GM18508 (cell line): ENCODE measurements at regions not wholly inside any gene's neighbourhood (a gene's known extent, or its start where the extent isn't known, plus 50 kb on each side); places are given as distances from the start of the nearest gene placed in this dataset.
"Not testable (repeated sequence)": the region's sequence is repeated elsewhere in the genome, so short reads cannot be mapped to it uniquely, and the experiment has no call there.

ENCODE experiments used
- ATAC-seq: cut with Tn5 transposase; IDR thresholded peaks from one replicate; pipeline ENCODE4 v1.9.1; 2021; ENCODE audit warnings: moderate number of reproducible peaks; ENCODE audit not compliant: insufficient read depth, unreplicated experiment

DNA sequence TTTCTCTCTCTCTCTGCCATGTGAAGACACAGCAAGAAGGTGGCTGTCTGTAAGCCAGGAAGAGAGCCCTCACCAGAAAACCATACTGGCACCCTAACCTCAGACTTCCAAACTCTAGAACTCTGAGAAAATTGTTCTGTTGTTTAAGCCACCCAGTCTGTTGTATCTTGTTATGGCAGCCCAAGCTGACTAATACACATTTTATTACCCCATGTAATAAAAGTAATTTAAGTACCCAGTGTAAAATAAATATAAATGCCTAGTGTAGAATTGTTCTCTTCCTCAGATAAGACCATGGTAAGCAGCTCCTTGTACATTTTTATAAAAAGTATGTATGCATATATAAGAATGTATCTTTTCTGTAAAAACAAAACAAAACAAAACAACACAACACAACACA is 119.7 kb downstream of the DTL start:
- no peak for ATAC-seq

GRCh38 chr1:212157252-212157651 is 121.7 kb downstream of the DTL start:
- no peak for ATAC-seq

- no peak for ATAC-seq
Observed at GRCh38 chr1:212158912-212159796, 123.6 kb downstream of the DTL start.

DNA sequence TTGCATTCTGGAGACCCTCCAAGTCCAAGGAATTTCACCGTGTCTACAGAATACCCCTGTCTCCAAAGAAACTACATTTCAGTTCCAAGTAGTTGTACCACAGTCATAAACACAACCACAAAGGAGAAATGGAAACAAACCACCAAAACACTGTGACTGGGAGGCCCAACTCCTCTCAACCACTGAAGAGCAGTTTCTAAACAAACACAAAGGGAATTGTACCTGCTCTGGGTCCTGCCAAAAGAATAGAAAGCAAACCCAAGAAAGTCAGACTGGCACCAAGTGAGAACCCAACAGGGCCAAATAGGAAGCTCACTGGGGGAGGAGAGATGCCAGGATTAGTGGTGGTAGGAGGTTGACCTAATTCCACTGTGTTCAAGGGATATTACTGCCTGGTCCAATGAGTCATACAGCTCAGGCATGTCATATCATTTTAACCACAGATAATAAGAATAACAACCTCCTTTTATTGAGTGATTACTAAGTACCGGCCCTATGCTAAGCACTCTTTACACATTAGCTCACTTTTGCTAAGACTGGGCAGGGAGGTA is 123.9 kb upstream of the PPP2R5A start:
- no peak for ATAC-seq

- ATAC-seq: no peak
Observed at GRCh38 chr1:212162635-212163034, 122.6 kb upstream of the PPP2R5A start.

DNA sequence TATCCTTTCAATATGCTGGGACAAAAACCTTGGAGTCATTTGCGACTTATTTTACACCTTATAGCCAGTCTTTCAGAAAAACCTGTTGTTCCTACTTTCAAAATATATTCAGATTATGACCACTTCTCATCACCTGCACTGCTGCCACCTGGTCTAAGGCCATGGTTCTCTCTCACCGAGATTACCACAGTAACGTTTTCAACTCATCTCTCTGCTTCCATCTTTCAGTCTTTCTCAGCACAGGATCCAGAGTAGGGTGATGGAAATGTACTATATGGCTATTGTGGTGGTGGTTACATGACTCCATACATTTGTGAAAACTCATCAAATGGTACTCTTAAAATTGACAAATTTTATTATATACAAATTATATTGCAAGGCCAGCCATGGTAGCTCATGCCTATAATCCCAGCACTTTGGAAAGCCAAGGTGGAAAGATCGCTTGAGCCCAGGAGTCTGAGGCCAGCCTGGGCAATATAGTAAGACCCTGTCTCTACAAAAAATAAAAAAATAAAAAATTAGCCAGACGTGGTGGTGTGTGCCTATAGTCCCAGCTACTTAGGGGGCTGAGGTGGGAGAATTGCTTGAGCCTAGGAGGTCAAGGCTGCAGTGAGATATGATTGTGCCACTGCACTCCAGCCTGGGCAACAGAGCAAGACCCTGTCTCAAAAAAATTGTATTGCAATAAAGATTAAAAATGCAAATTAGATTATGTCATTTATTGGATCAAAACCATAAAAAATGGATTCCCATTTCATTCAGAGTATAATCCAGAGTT is 120.9 kb upstream of the PPP2R5A start:
- no peak for ATAC-seq

DNA sequence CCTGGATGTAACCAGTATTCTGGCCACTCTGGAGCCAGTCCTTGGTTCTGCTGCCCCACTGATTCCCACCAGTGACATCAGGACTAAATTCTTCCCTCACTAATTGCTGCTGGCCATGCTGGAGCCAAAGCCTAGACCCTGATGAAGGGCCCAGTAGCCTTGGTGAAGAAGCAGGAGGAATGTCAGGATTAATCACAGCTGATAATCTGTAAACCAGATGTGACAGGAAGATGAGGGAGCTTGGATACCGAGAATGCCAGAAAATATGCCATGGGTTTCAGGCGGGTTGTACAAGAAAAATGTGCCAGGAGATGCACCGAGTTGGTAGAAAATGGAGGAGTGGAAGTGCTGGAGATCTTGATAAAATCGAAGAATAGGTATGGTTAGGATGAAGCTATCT is 119.0 kb upstream of the PPP2R5A start:
- ATAC-seq: no peak

GRCh38 chr1:212166644-212167043 is 118.6 kb upstream of the PPP2R5A start:
- ATAC-seq: no peak

DNA sequence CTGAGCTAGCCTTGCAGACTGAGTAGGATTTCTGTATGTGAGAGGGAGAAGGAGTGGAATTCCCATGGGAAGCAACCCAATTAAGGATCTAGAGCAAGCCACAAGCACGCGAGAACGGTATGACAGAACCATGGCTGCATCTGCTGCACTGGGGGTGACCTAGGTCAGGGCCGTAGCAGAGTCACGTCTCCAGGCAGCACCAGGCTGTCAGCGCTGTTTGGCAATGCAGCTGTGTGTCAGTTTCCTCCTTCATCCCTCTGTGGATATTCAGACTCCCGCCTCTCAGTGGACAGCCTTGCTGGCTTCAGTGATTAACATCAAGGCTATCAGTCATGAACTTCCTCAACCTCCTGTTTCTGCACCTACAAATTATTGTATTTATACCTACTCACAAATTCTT is 118.1 kb upstream of the PPP2R5A start:
- no peak for ATAC-seq

DNA sequence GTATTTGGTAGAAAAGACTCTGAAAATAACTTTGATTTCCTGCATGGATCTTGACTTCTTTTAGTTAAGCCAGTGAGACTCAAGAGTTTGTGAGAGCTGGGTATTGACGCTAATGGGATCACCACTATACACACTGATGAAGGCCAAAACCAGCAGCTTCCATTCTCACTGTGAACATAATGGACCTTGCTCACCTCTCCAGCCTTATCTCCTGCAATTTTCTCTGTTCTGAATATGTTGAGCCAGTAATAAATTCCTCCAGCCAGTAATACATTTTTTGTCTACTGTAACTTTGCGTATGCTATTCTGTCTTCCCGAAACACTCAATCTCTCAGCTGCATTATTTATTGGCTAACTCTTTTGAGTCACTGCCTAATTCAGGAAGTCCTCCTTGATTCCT is 111.6 kb upstream of the PPP2R5A start:
- no peak for ATAC-seq

GRCh38 chr1:212174295-212174694 is 110.9 kb upstream of the PPP2R5A start:
- ATAC-seq: not testable (repeated sequence)

DNA sequence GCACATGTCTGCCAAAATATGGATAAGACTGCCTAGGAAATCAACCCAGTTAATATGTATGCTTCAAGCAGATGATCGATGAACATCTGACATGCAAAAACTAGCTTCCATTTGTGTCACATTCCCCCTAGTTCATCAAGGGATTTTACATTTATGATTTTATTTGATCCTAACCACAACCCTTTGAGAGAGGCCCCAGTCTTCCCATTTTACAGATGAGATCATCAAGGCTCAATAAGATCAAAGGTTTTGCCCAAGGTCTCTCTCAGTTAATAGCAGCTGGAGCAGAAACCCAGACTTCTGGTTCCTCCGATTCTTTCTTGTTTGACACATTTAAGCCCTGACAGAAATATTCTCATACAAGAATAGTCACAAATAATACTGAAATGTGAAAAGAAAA is 107.7 kb upstream of the PPP2R5A start:
- no peak for ATAC-seq

DNA sequence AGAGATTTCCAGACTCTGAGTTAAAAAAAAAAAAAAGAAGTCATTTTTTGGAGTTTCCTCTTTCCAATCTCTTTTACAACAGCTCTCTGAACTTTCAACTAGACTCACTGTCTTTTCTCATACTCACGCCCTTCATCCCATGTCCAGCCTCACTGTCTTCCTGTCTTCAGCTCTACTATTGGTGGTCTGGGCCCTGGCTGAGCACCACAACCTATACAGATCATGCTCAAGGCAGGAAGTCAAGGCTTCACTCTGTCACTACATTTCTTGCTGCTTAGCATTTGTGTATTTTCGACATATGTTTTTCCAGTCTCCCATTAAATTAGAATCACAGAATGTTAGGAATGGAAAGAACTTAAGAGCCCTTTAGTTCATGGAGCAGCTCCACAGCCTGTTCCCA is 106.4 kb upstream of the PPP2R5A start:
- ATAC-seq: no peak

DNA sequence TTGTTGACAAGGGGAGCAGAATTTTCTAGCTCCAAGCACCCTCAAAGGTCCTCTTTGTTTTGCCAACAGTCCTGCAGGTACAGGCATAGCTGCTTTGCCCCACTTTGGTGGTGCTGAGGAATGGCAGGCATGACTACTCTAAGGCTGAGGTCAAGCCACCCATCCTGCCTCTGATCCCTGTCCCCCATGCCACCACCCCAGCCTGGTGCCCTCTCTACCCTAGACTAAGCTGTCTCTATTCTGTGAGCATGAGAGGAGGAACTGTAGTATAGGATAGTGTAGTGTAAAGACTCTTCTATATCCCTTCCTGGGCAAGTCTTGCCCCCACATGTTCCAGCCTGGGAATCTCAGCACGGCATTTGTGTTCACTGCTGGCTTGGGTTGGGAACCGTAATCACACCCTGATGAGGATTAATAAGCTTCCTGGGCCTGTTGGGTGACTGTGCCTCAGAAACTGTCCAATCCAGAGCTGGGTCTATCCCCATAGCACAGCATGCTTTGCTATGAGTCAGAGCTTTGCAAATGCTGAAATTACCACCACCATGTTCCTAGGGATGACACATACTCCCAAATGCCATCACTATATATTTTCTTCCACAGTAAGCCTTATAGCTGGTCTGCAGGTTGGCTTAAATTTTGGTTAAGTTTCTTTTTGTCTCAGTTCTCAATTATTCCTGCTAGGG is 105.7 kb upstream of the PPP2R5A start:
- ATAC-seq: no peak

DNA sequence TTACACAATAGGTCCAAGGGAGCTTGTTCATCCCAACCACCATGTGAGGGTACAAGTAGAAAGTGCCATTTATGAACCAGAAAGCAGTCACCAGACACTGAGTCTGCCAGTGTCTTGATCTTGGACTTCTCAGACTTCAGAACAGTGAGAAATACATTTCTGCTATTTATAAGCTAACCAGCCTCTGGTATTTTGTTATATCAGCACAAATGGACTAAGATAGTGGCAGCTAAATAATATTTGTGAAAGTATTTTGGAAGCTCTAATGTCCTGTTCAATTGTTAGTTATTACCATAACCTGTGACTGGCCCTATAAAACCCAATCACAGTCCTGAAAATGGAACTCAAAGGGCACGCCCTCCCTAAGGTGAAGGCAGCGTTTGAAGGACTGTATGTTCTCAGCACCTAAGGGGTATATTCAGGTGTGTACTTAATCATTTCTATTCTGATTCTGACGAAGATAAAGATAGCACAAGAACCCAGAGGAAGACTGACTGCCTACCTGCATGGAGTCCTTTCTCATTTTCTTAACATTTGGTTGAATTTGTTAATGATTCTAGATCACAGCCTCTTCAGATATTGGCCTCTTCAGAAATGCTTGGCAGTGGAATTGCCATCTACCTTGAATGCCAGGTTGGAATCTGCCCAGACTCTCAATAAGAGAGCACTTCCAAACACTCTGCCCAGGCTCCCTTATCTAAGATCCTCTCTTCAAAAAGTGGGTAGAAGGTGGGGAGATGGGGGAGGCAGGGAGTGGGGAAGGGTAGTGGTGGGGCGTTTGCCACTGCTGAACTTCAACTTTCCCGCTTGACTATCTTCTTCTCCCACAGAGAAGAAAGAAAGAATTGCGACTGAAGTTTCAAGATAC is 104.0 kb upstream of the PPP2R5A start:
- ATAC-seq: no peak

DNA sequence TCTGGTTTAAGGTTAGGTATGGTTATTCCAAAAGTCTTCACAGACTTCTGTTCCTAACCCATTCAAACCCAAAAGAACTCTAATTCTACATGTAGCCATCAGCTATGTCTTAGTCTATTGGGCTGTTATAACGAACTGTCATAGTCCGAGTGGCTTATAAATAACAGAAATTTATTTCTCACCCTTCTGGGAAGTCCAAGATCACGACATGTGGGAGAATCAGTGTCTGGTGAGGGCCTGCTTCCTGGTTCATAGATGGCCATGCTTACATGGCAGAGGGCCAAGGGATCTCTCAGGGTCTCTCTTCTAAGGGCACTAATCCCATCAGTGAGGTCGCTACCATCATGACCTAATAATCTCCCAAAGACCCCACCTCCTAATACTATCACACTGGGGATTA is 103.0 kb upstream of the PPP2R5A start:
- ATAC-seq: no peak

GRCh38 chr1:212182579-212182978 is 102.6 kb upstream of the PPP2R5A start:
- no peak for ATAC-seq

GRCh38 chr1:212186427-212187207 is 98.6 kb upstream of the PPP2R5A start:
- peak; percentile 92 for ATAC-seq
